GM21619 (cell line): ENCODE measurements at regions not wholly inside any gene's neighbourhood (a gene's known extent, or its start where the extent isn't known, plus 50 kb on each side); places are given as distances from the start of the nearest gene placed in this dataset.

Source experiments
- ATAC-seq: cut with Tn5 transposase; IDR thresholded peaks from one replicate; pipeline ENCODE4 v1.9.1; 2021; ENCODE audit not compliant: unreplicated experiment

- ATAC-seq = no peak
Observed at GRCh38 chr1:201683397-201683796, 144.5 kb downstream of the NAV1 start.

- no peak for ATAC-seq
Observed at GRCh38 chr1:201685485-201685884, 143.5 kb upstream of the IPO9 start.

- no peak for ATAC-seq
Observed at GRCh38 chr1:201686714-201687455, 142.1 kb upstream of the IPO9 start.

GRCh38 chr1:201688514-201688913 is 140.4 kb upstream of the IPO9 start:
- ATAC-seq = no peak

- no peak for ATAC-seq
Observed at GRCh38 chr1:201689647-201690046, 139.3 kb upstream of the IPO9 start.

GRCh38 chr1:201690528-201690927 is 138.4 kb upstream of the IPO9 start:
- ATAC-seq = no peak

- no peak for ATAC-seq
Observed at GRCh38 chr1:201691716-201692554, 137.0 kb upstream of the IPO9 start.

- ATAC-seq = no peak
Observed at GRCh38 chr1:201692555-201693394, 136.2 kb upstream of the IPO9 start.

GRCh38 chr1:201693890-201694607 is 134.9 kb upstream of the IPO9 start:
- ATAC-seq = no peak

- no peak for ATAC-seq
Observed at GRCh38 chr1:201694608-201695335, 134.2 kb upstream of the IPO9 start.

- ATAC-seq = no peak
Observed at GRCh38 chr1:201695607-201696006, 133.3 kb upstream of the IPO9 start.

GRCh38 chr1:201696217-201696761 is 132.7 kb upstream of the IPO9 start:
- ATAC-seq = no peak

- no peak for ATAC-seq
Observed at GRCh38 chr1:201697174-201697573, 131.8 kb upstream of the IPO9 start.

GRCh38 chr1:201701831-201702230 is 127.1 kb upstream of the IPO9 start:
- ATAC-seq = no peak

- ATAC-seq = no peak
Observed at GRCh38 chr1:201702936-201703335, 126.0 kb upstream of the IPO9 start.

- no peak for ATAC-seq
Observed at GRCh38 chr1:201703621-201704438, 125.1 kb upstream of the IPO9 start.

GRCh38 chr1:201704439-201704792 is 124.5 kb upstream of the IPO9 start:
- ATAC-seq = no peak

GRCh38 chr1:201705389-201705788 is 123.6 kb upstream of the IPO9 start:
- ATAC-seq = no peak

- ATAC-seq = no peak
Observed at GRCh38 chr1:201706109-201706508, 122.8 kb upstream of the IPO9 start.
